Astrocyte of the spinal cord (primary cell): ENCODE measurements at regions not wholly inside any gene's neighbourhood (a gene's known extent, or its start where the extent isn't known, plus 50 kb on each side); places are given as distances from the start of the nearest gene placed in this dataset.

ENCODE experiments used
- DNase-seq: peaks from one replicate; pipeline ENCODE4 v3.0.0; 2011; ENCODE audit warnings: low read depth, low spot score
- H3K4me3 ChIP-seq: 2 replicates; pipeline ENCODE4 v1.5.1; 2011; ENCODE audit warnings: low read depth, mild to moderate bottlenecking, low read length, moderate library complexity
- in situ Hi-C: cut with HindIII; loops from 2 replicates; pipeline ENCODE4 v1.10.0; 2017; ENCODE audit warnings: low sequenced_read_pairs
- TF ChIP-seq, protein P1 (sequence below): IDR thresholded peaks from 2 replicates; pipeline ENCODE4 v1.5.1; 2012; ENCODE audit warnings: low read depth, mild to moderate bottlenecking, low read length, inconsistent platforms

DNA sequence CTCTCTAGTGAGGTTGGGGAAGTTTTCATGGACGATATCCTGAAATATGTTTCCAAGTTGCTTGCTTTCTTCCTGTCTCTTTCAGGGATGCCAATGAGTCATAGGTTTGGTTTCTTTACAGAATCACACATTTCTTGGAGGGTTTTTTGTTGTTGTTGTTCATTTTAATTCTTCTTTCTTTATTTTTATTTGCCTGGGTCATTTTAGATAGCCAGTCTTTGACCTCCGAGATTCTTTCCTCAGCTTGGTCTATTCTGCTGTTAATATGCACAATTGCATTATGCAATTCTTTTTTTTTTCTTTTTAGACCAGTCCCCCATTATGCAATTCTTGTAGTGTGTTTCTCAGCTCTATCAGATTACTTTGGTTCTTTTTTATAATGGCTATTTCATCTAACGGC is 338.9 kb downstream of the AEBP2 start:
- peak; percentile 63 for DNase-seq
- TF ChIP-seq, protein P1, sequence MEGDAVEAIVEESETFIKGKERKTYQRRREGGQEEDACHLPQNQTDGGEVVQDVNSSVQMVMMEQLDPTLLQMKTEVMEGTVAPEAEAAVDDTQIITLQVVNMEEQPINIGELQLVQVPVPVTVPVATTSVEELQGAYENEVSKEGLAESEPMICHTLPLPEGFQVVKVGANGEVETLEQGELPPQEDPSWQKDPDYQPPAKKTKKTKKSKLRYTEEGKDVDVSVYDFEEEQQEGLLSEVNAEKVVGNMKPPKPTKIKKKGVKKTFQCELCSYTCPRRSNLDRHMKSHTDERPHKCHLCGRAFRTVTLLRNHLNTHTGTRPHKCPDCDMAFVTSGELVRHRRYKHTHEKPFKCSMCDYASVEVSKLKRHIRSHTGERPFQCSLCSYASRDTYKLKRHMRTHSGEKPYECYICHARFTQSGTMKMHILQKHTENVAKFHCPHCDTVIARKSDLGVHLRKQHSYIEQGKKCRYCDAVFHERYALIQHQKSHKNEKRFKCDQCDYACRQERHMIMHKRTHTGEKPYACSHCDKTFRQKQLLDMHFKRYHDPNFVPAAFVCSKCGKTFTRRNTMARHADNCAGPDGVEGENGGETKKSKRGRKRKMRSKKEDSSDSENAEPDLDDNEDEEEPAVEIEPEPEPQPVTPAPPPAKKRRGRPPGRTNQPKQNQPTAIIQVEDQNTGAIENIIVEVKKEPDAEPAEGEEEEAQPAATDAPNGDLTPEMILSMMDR: no peak

DNA sequence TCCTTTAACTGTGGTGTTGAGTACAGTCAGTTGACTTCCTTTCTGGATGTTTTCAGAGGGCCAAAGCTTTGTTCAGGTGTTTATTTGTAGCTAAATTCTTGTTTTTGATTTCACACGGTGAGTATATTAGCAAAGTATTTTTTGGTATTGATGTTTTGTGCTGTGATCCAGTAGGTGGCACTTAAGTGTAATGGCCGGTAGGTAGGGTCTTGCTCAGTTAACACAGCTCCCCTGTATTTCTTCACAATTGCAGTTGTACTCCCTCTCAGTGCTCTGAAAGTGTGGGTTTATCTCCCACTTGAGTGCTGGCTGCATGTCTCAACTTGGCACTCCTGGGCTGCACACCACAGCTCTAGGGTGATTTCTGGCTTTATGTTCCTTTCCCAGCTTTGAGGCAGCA is 339.5 kb downstream of the AEBP2 start:
- in situ Hi-C loops: no loop called here
- TF ChIP-seq, protein P1: no peak
- H3K4me3 ChIP-seq: no peak overlapping the region

More for the DNA sequence above, 338.9 kb downstream of the AEBP2 start:
- in situ Hi-C loops: no loop called here
- H3K4me3 ChIP-seq: no peak overlapping the region

DNA sequence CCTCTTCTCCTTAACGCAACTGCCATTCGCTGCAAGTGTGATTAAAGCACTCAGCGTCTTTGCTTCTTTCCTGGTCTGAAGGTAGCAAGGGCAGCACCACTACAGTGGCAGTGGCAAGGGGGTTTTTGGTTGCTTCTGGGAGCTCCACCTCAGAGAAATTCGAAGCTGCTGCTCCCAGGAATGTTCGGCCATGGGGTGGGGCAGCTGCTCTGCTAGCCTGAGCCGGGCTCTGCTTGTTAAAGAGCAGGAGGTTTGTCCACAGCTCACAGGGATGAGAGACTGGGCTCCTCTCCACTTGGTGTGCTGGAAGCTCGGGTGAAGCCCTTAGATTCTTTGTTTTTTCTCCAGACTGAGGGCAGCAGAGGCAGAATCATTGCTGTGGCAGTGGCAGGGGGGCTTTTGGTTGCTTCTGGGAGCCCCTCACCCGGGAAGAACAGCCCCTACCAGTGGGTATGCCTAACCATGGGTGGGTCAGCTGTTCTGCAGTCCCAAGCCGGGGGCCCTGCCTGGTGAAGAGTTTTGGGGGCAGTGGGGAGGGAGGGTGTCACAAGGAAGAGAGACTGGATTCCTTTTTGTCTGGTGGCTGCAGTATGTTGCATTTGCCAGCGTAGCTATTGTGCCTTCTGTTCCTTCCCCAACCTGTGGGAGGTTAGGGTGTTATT is 340.2 kb downstream of the AEBP2 start:
- in situ Hi-C loops: no loop called here
- TF ChIP-seq, protein P1: peak; percentile 18
- DNase-seq: peak; percentile 48
- no peak overlapping the region for H3K4me3 ChIP-seq

More for the DNA sequence above, 339.5 kb downstream of the AEBP2 start:
- no peak for DNase-seq

DNA sequence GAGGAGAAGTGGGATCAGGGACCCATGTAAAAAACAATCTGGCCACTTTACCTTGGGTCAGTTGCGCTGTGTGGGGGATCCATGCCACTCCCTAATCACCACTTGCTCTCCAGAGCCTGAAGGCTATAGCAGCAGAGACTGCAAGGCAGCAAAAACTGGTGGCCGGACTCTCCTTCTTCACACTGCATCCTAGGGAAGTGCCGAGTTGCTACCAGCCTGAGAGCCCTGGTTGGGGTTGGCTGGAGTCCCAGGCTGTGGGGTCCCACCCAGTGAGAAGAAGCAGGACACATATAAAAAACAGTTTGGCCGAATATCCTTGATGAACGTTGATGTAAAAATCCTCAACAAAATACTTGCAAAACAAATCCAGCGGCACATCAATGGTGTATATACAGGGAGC is 341.2 kb downstream of the AEBP2 start:
- TF ChIP-seq, protein P1: no peak
- in situ Hi-C loops: no loop called here
- H3K4me3 ChIP-seq: no peak overlapping the region
- no peak for DNase-seq

DNA sequence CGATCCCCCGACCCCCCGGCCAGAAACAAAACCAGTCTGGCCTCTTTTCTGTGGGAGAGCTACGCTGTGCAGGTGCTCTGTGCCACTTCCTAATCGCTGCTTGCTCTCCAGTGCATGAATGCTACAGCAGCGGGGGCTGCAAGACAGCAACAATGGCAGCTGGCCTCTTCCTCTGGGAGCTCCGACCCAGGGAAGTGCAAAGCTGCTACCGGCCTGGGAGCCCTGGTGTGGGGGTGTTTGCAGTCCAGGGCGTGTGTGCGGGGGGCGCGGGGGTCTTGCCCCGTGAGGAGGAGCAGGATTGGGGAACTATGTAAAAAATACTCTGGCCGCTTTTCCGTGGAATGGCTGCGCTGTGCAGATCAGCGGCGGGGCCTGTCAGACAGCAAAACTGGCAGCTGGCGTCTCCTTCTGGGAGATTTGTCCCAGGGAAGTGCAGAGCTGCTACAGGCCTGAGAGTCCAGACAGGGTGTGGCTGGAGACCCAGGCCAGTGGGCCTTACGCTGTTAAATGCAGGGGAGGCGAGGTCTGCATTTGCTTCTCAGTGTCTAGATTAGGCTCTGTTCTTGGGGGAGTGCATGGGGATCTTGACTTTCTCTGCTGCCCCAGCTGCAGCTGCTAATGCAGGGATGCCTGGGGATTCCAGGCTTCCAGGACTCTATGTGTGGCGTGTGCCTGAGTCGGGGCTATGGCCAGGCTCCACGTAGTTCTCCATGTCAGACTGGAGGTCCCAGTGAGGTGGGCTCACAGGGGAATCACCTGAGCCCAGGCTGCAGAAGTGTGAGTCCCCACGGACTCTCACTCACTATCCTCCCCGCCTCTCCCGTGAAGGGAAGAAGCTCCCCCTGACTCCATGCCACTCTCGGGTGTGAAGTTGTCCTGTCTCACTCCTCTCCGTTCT is 344.5 kb downstream of the AEBP2 start:
- DNase-seq: no peak
- H3K4me3 ChIP-seq: no peak overlapping the region
- TF ChIP-seq, protein P1: no peak
- in situ Hi-C loops: no loop called here

DNA sequence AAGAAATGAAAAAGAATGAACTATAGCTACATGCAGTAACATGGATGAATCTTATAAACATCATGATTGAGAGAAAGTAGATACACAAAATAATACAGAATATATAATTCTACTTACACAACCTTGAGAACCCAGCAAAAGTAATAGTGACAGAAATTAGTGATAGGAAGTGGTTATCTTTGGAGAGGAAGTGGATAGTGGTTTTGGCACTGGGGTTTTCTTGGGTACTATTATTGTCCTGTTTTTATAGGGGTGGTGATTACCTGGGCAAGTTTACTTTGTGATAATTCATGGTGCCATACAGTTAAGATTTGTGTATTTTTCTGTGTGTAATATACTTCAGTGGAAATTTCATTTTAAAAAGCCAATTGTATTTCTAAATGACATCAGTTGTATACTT is 352.7 kb downstream of the AEBP2 start:
- no peak for DNase-seq
- in situ Hi-C loops: no loop called here
- TF ChIP-seq, protein P1: no peak
- no peak overlapping the region for H3K4me3 ChIP-seq
